Fibroblast of pulmonary artery (primary cell): ENCODE measurements at regions not wholly inside any gene's neighbourhood (a gene's known extent, or its start where the extent isn't known, plus 50 kb on each side); places are given as distances from the start of the nearest gene placed in this dataset.

ENCODE experiments used
- DNase-seq: peaks from one replicate; pipeline ENCODE4 v3.0.0-alpha.2; 2010; ENCODE audit warnings: low read depth
- H3K4me3 ChIP-seq: replicated peaks from 2 replicates; pipeline ENCODE4 v1.5.1; 2011; ENCODE audit warnings: low read depth, mild to moderate bottlenecking, control low read depth, low read length, moderate library complexity
- TF ChIP-seq, protein P1 (sequence below): IDR thresholded peaks from 2 replicates; pipeline ENCODE4 v1.5.1; 2011; ENCODE audit warnings: mild to moderate bottlenecking, control low read depth, low read length, inconsistent platforms; ENCODE audit errors: missing control alignments

DNA sequence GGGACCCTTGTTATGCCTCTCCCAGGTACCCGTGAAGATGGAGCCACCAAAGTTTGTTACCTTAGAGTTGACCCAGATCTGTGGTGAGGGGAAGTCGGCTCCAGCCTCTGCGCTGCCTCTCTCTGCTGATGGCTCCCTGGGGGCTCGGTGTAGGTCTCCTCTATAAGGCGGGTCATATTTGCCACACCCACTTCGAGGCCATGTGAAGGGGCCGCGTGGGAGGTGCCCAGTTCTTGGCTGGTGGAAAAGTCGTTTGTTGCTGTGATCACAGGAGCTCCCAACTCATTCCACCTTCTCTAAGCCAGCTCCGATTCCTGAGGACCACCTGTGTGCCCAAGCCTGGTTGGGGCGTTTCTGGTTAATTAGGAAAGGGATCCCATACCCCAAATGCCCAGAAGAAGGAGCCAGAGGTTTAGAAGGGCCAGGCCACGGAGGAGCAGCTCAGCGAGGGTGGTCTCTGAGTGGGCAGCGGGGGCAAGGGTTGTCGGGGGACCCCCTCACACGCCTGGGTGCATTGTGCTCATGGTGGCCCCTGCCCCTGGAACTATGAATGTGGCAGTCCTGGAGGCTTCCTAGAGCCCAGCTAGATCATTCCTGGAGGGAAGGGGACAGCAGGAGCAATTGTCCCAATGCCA is 296.5 kb downstream of the ZNF536 start:
- DNase-seq = no peak
- TF ChIP-seq, protein P1, sequence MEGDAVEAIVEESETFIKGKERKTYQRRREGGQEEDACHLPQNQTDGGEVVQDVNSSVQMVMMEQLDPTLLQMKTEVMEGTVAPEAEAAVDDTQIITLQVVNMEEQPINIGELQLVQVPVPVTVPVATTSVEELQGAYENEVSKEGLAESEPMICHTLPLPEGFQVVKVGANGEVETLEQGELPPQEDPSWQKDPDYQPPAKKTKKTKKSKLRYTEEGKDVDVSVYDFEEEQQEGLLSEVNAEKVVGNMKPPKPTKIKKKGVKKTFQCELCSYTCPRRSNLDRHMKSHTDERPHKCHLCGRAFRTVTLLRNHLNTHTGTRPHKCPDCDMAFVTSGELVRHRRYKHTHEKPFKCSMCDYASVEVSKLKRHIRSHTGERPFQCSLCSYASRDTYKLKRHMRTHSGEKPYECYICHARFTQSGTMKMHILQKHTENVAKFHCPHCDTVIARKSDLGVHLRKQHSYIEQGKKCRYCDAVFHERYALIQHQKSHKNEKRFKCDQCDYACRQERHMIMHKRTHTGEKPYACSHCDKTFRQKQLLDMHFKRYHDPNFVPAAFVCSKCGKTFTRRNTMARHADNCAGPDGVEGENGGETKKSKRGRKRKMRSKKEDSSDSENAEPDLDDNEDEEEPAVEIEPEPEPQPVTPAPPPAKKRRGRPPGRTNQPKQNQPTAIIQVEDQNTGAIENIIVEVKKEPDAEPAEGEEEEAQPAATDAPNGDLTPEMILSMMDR = no peak
- no peak overlapping the region for H3K4me3 ChIP-seq

DNA sequence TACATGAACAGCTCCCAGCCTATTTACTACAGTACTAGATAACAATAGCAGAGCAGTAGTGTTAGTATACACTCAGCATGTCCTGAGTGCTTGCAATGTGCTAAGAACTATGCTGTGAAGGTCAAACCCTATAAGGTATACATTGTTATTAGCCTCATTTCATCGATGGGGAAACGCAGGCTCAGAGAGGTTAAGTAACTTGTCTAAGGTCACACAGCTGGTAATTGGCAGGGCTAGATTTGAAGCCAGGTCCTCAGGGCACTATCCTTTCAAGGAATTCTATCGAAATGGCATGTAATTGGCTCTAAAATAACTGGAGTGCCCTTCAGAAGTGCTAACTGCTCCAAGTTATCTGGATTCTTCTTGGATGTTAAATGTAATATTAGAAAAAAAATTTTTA is 295.6 kb downstream of the ZNF536 start:
- DNase-seq = no peak
- TF ChIP-seq, protein P1 = no peak
- H3K4me3 ChIP-seq = no peak overlapping the region

DNA sequence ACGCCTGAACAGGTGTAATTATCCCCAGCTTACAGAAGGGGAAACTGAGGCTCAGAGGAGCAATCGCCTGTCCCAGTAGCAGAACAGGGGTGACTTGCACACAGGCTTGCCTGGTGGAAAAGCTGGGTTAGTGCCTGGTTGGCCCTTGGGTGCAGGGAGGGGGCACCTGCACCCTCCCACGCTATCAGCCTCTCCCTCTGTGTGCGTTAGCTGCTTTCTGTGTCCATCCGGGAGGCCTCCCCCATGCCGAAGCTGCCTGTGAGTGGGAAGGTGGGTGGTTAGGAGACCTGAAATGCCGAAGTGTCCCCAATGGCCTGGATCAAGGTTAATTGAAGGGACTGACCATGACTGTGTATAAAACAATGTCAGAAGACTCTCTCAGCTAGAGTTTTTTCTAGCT is 295.0 kb downstream of the ZNF536 start:
- no peak overlapping the region for H3K4me3 ChIP-seq
- DNase-seq = no peak
- TF ChIP-seq, protein P1 = no peak

DNA sequence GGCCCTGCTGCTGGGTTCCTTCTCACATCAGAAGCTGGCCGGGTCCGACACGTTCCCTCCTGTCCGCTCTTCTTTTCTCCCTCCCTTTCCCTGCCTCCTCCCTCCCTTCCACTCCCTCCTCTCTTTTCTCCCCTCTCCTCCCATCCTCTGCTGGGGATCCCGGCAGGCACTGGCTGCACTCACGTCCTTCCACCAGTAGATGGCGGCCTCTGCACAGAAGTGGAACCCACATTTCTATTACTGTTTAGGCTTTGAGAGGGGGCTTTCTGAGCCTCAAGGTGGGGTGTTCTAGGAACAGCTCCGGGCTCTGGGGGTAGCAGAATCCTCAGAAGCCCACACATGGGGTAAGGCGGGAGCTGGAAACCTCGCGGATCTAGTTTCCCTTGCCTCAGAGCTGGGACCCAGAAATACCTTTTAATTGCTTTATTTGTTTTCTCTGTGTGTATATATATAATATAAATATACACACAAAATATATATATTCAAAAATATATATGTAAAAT is 294.2 kb downstream of the ZNF536 start:
- DNase-seq = peak; percentile 29
- no peak overlapping the region for H3K4me3 ChIP-seq
- TF ChIP-seq, protein P1 = peak; percentile 99

DNA sequence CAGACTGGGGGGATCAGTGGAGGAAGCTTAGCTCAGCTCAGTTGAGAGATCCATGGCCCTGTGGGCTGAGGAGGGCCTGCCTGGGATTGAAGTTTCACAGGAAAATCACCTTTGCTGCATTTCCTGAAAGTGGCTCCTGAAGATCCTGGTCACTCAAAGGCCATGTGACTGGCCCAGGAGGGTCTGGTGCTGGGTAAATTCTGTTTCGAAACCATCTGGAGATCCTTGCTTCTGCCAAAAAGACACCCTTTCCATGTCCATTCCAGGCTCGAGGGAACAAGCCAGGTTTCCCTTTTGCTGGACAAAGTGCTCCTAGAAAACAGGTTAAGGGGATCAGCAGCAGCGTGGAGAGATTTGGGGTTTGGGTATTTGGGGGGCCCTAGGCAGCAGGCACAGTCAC is 293.3 kb downstream of the ZNF536 start:
- DNase-seq = no peak
- no peak overlapping the region for H3K4me3 ChIP-seq
- TF ChIP-seq, protein P1 = no peak

DNA sequence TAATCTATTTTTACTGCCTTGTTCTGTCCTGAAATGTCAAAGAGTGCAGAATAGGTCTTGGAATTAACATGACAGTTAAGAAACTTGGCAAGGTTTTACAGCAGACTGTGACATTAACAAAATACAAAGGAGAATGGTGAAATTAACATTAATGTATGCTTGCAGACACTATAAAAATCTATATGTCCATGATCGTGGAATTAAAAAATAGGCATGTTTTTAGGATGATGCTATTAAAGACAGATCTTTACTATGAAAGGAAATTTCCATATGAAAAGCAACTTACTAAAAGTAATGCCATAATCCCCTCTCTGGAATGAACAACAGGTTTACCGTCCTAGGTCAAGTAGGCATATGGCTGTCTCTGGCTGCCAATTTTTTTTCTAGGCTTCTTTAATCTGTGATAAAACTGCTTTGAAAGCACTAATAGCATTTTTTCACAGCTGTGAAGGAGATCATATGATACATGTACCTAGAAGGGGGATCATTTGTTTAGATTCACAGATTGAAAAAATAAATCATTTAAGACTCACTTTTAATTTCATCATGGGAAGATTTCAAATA is 291.5 kb downstream of the ZNF536 start:
- TF ChIP-seq, protein P1 = no peak
- no peak overlapping the region for H3K4me3 ChIP-seq
- DNase-seq = no peak
